Activated naive CD8-positive, alpha-beta T cell treated with anti-CD3 and anti-CD28 coated beads, Interleukin-2, amount 50 U/mL, for 24 hours (primary cell): ENCODE measurements at regions not wholly inside any gene's neighbourhood (a gene's known extent, or its start where the extent isn't known, plus 50 kb on each side); places are given as distances from the start of the nearest gene placed in this dataset.

Experiments
- ATAC-seq: fragments of 150-1000 bp; cut with Tn5 transposase; one replicate; pipeline ENCODE4 v1.10.0; 2021
- DNase-seq: peaks from one replicate; pipeline ENCODE4 v3.0.0; 2021
- H3K27ac Mint-ChIP-seq: one replicate; pipeline ENCODE4 v1.8.0; 2021; ENCODE audit warnings: mild to moderate bottlenecking, mixed read lengths
- H3K27me3 Mint-ChIP-seq: one replicate; pipeline ENCODE4 v1.8.0; 2021; ENCODE audit warnings: mixed read lengths
- H3K36me3 Mint-ChIP-seq: one replicate; pipeline ENCODE4 v1.8.0; 2021; ENCODE audit warnings: low read depth, mixed read lengths
- H3K4me1 Mint-ChIP-seq: one replicate; pipeline ENCODE4 v1.8.0; 2021; ENCODE audit warnings: mixed read lengths
- H3K4me3 Mint-ChIP-seq: one replicate; pipeline ENCODE4 v1.8.0; 2021; ENCODE audit warnings: mild to moderate bottlenecking, moderate library complexity, mixed read lengths
- H3K9me3 Mint-ChIP-seq: one replicate; pipeline ENCODE4 v1.8.0; 2021; ENCODE audit warnings: mixed read lengths

GRCh38 chr15:91710080-91710698 lies 143.3 kb upstream of the SLCO3A1 start:
- no peaks in the 10 kb centered on the region for H3K36me3 Mint-ChIP-seq
- H3K4me3 Mint-ChIP-seq, result no peak overlapping the region
- H3K27me3 Mint-ChIP-seq, result peaks cover 3% of the 10 kb centered on the region
- H3K4me1 Mint-ChIP-seq, result peaks cover 20% of the 10 kb centered on the region
- DNase-seq (no peak), ATAC-seq (no peak)
- H3K27ac Mint-ChIP-seq, result no peak overlapping the region
- no peaks in the 10 kb centered on the region for H3K9me3 Mint-ChIP-seq

GRCh38 chr15:91711384-91712033 lies 142.0 kb upstream of the SLCO3A1 start:
- Mint-ChIP-seq H3K27ac (no peak overlapping the region), H3K36me3 (no peaks in the 10 kb centered on the region), H3K27me3 (peaks cover 3% of the 10 kb centered on the region), H3K4me1 (peaks cover 9% of the 10 kb centered on the region), H3K9me3 (no peaks in the 10 kb centered on the region), H3K4me3 (no peak overlapping the region)
- no peak for DNase-seq
- ATAC-seq, result no peak

GRCh38 chr15:91712286-91712685 lies 141.2 kb upstream of the SLCO3A1 start:
- Mint-ChIP-seq H3K36me3 (no peaks in the 10 kb centered on the region), H3K4me1 (peaks cover 2% of the 10 kb centered on the region), H3K27me3 (peaks cover 5% of the 10 kb centered on the region), H3K9me3 (no peaks in the 10 kb centered on the region), H3K4me3 (no peak overlapping the region), H3K27ac (no peak overlapping the region)
- ATAC-seq (no peak), DNase-seq (no peak)

GRCh38 chr15:91716536-91716935 lies 137.0 kb upstream of the SLCO3A1 start:
- Mint-ChIP-seq H3K27me3 (peaks cover 13% of the 10 kb centered on the region), H3K9me3 (no peaks in the 10 kb centered on the region), H3K27ac (no peak overlapping the region), H3K36me3 (no peaks in the 10 kb centered on the region), H3K4me3 (no peak overlapping the region), H3K4me1 (no peaks in the 10 kb centered on the region)
- ATAC-seq, result no peak
- DNase-seq, result no peak

- Mint-ChIP-seq H3K36me3 (no peaks in the 10 kb centered on the region), H3K27ac (no peak overlapping the region), H3K9me3 (no peaks in the 10 kb centered on the region), H3K4me3 (no peak overlapping the region), H3K4me1 (no peaks in the 10 kb centered on the region), H3K27me3 (peaks cover 13% of the 10 kb centered on the region)
- ATAC-seq (no peak), DNase-seq (no peak)
Observed at GRCh38 chr15:91717811-91718210, 135.7 kb upstream of the SLCO3A1 start.

- no peak for DNase-seq
- Mint-ChIP-seq H3K27ac (no peak overlapping the region), H3K4me3 (no peak overlapping the region), H3K36me3 (no peaks in the 10 kb centered on the region), H3K27me3 (peaks cover 8% of the 10 kb centered on the region), H3K9me3 (no peaks in the 10 kb centered on the region), H3K4me1 (no peaks in the 10 kb centered on the region)
- no peak for ATAC-seq
Observed at GRCh38 chr15:91723959-91724358, 129.5 kb upstream of the SLCO3A1 start.

GRCh38 chr15:91733661-91734060 lies 119.8 kb upstream of the SLCO3A1 start:
- Mint-ChIP-seq H3K27me3 (peaks cover 22% of the 10 kb centered on the region), H3K36me3 (no peaks in the 10 kb centered on the region), H3K9me3 (no peaks in the 10 kb centered on the region), H3K4me1 (no peaks in the 10 kb centered on the region), H3K4me3 (no peak overlapping the region), H3K27ac (no peak overlapping the region)
- ATAC-seq (no peak), DNase-seq (no peak)

GRCh38 chr15:91737151-91737818 lies 116.2 kb upstream of the SLCO3A1 start:
- H3K36me3 Mint-ChIP-seq, result no peaks in the 10 kb centered on the region

GRCh38 chr15:91741986-91742385 lies 111.5 kb upstream of the SLCO3A1 start:
- H3K4me1 Mint-ChIP-seq, result no peaks in the 10 kb centered on the region
- peaks cover 4% of the 10 kb centered on the region for H3K27me3 Mint-ChIP-seq
- no peak for ATAC-seq
- DNase-seq, result no peak
- H3K4me3 Mint-ChIP-seq, result no peak overlapping the region
- no peaks in the 10 kb centered on the region for H3K9me3 Mint-ChIP-seq
- H3K36me3 Mint-ChIP-seq, result no peaks in the 10 kb centered on the region
- no peak overlapping the region for H3K27ac Mint-ChIP-seq

More at GRCh38 chr15:91737151-91737818, 116.2 kb upstream of the SLCO3A1 start:
- no peaks in the 10 kb centered on the region for H3K9me3 Mint-ChIP-seq
- H3K4me3 Mint-ChIP-seq, result no peak overlapping the region
- ATAC-seq (no peak), DNase-seq (no peak)
- no peak overlapping the region for H3K27ac Mint-ChIP-seq
- peaks cover 12% of the 10 kb centered on the region for H3K27me3 Mint-ChIP-seq
- H3K4me1 Mint-ChIP-seq, result no peaks in the 10 kb centered on the region

- ATAC-seq (no peak), DNase-seq (no peak)
- Mint-ChIP-seq H3K9me3 (peaks cover 6% of the 10 kb centered on the region), H3K4me3 (no peak overlapping the region), H3K27ac (no peak overlapping the region), H3K4me1 (no peaks in the 10 kb centered on the region), H3K36me3 (no peaks in the 10 kb centered on the region), H3K27me3 (peaks cover 2% of the 10 kb centered on the region)
Observed at GRCh38 chr15:91751611-91752010, 101.9 kb upstream of the SLCO3A1 start.

GRCh38 chr15:91752081-91752785 lies 101.3 kb upstream of the SLCO3A1 start:
- DNase-seq (no peak), ATAC-seq (no peak)
- Mint-ChIP-seq H3K27me3 (peaks cover 2% of the 10 kb centered on the region), H3K36me3 (no peaks in the 10 kb centered on the region), H3K27ac (no peak overlapping the region), H3K4me1 (no peaks in the 10 kb centered on the region), H3K9me3 (peaks cover 6% of the 10 kb centered on the region), H3K4me3 (no peak overlapping the region)

- Mint-ChIP-seq H3K27me3 (peaks cover 8% of the 10 kb centered on the region), H3K27ac (no peak overlapping the region), H3K9me3 (no peaks in the 10 kb centered on the region), H3K36me3 (no peaks in the 10 kb centered on the region), H3K4me1 (no peaks in the 10 kb centered on the region), H3K4me3 (no peak overlapping the region)
- DNase-seq, result no peak
- ATAC-seq, result no peak
Observed at GRCh38 chr15:91759560-91759959, 93.9 kb upstream of the SLCO3A1 start.

GRCh38 chr15:91765660-91766059 lies 87.8 kb upstream of the SLCO3A1 start:
- Mint-ChIP-seq H3K36me3 (no peaks in the 10 kb centered on the region), H3K9me3 (no peaks in the 10 kb centered on the region), H3K27me3 (peaks cover 4% of the 10 kb centered on the region), H3K4me1 (no peaks in the 10 kb centered on the region), H3K4me3 (no peak overlapping the region), H3K27ac (no peak overlapping the region)
- no peak for ATAC-seq
- DNase-seq, result no peak

GRCh38 chr15:91769476-91769875 lies 84.0 kb upstream of the SLCO3A1 start:
- ATAC-seq, result no peak
- Mint-ChIP-seq H3K27me3 (peaks cover 10% of the 10 kb centered on the region), H3K4me1 (no peaks in the 10 kb centered on the region)

GRCh38 chr15:91769894-91770293 lies 83.6 kb upstream of the SLCO3A1 start:
- Mint-ChIP-seq H3K9me3 (no peaks in the 10 kb centered on the region), H3K4me3 (no peak overlapping the region), H3K4me1 (no peaks in the 10 kb centered on the region)

More at GRCh38 chr15:91769476-91769875, 84.0 kb upstream of the SLCO3A1 start:
- DNase-seq, result no peak
- no peaks in the 10 kb centered on the region for H3K9me3 Mint-ChIP-seq
- H3K4me3 Mint-ChIP-seq, result no peak overlapping the region
- no peak overlapping the region for H3K27ac Mint-ChIP-seq
- H3K36me3 Mint-ChIP-seq, result no peaks in the 10 kb centered on the region

More at GRCh38 chr15:91769894-91770293, 83.6 kb upstream of the SLCO3A1 start:
- H3K27me3 Mint-ChIP-seq, result peaks cover 10% of the 10 kb centered on the region
- no peak overlapping the region for H3K27ac Mint-ChIP-seq
- DNase-seq (no peak), ATAC-seq (no peak)
- H3K36me3 Mint-ChIP-seq, result no peaks in the 10 kb centered on the region
